Testis (tissue), 2 donors: ENCODE measurements at regions not wholly inside any gene's neighbourhood (a gene's known extent, or its start where the extent isn't known, plus 50 kb on each side); places are given as distances from the start of the nearest gene placed in this dataset.

ENCODE experiments used
- DNase-seq: peaks from one replicate; pipeline ENCODE4 v3.0.0-alpha.2; 2019
- H3K27ac ChIP-seq, 2 donors: fragments of 200-600 bp; sonication (generic); one replicate each; pipeline ENCODE4 v1.5.1; 2019
- H3K27me3 ChIP-seq: fragments of 200-600 bp; sonication (generic); one replicate; pipeline ENCODE4 v1.5.1; 2019
- H3K36me3 ChIP-seq: fragments of 200-600 bp; sonication (generic); one replicate; pipeline ENCODE4 v1.5.1; 2017; ENCODE audit warnings: low read depth; ENCODE audit errors: missing control alignments
- H3K4me1 ChIP-seq: fragments of 200-600 bp; sonication (generic); one replicate; pipeline ENCODE4 v1.5.1; 2019
- H3K4me3 ChIP-seq, 2 donors: fragments of 200-600 bp; sonication (generic); one replicate each; pipeline ENCODE4 v1.5.1; 2017 to 2019
- H3K9me3 ChIP-seq: fragments of 200-600 bp; sonication (generic); one replicate; pipeline ENCODE4 v1.5.1; 2017
- CTCF ChIP-seq, 3 experiments: fragments of 450-650 bp in 2 of 3; fragments of 200-600 bp in 1 of 3; sonication (generic) in 1 of 3; IDR thresholded peaks; one replicate each; pipeline ENCODE4 v1.5.1; 2016 to 2019; ENCODE audit warnings: antibody characterized with exemption in 3 of 3, mild to moderate bottlenecking in 2 of 3, moderate library complexity in 1 of 3
- POLR2A ChIP-seq: fragments of 450-650 bp; IDR thresholded peaks from one replicate; pipeline ENCODE4 v1.6.1; 2017; ENCODE audit warnings: antibody characterized with exemption, mild to moderate bottlenecking, moderate library complexity
- WGBS, 2 donors: methylation state at CpG; one replicate each; pipeline ENCODE4 v1.1.5; 2018; 5-methylcytosine and 5-hydroxymethylcytosine counted together
- intact Hi-C: fragments of 100-400 bp; cut with DNase I; formaldehyde crosslinking; loops from one replicate; pipeline ENCODE4 v1.15.1; 2023; ENCODE audit warnings: low total_unique reads

- peak; percentile 51 for DNase-seq
- no peaks in the 10 kb centered on the region for H3K9me3 ChIP-seq
- WGBS, 2 donors, result 56 to 68% methylated on average over 9 of the region's 9 CpGs
- no peak overlapping the region for H3K27ac ChIP-seq
- TF ChIP-seq CTCF (IDR thresholded peaks at IDR 0.05) (no peak), POLR2A (no peak)
- no peak overlapping the region for H3K4me3 ChIP-seq
- intact Hi-C loops, result no loop called here
- H3K27me3 ChIP-seq, result no peaks in the 10 kb centered on the region
- H3K36me3 ChIP-seq, result no peaks in the 10 kb centered on the region
- no peaks in the 10 kb centered on the region for H3K4me1 ChIP-seq
Measured at GRCh38 chr2:193583638-193584400, 1389.1 kb upstream of the TMEFF2 start.

GRCh38 chr2:193581807-193582206, 1387.1 kb upstream of the TMEFF2 start:
- no peaks in the 10 kb centered on the region for H3K27me3 ChIP-seq
- no peaks in the 10 kb centered on the region for H3K4me1 ChIP-seq
- no peak overlapping the region for H3K27ac ChIP-seq
- intact Hi-C loops, result no loop called here
- TF ChIP-seq CTCF (IDR thresholded peaks at IDR 0.05), result no peak
- TF ChIP-seq POLR2A, result no peak
- WGBS, 2 donors, result 98 to 100% methylated on average over 1 of the region's 1 CpG
- H3K4me3 ChIP-seq, result no peak overlapping the region
- H3K36me3 ChIP-seq, result no peaks in the 10 kb centered on the region
- no peak for DNase-seq
- no peaks in the 10 kb centered on the region for H3K9me3 ChIP-seq

GRCh38 chr2:193580176-193580950, 1385.6 kb upstream of the TMEFF2 start:
- WGBS, 2 donors, result 52 to 60% methylated on average over 21 of the region's 21 CpGs
- TF ChIP-seq POLR2A (no peak), CTCF (IDR thresholded peaks at IDR 0.05) (no peak)
- DNase-seq, result peak; percentile 54

GRCh38 chr2:193566886-193567285, 1372.2 kb upstream of the TMEFF2 start:
- intact Hi-C loops, result no loop called here
- no peaks in the 10 kb centered on the region for H3K4me1 ChIP-seq
- H3K27me3 ChIP-seq, result no peaks in the 10 kb centered on the region
- no peak overlapping the region for H3K4me3 ChIP-seq
- no peaks in the 10 kb centered on the region for H3K36me3 ChIP-seq
- H3K27ac ChIP-seq, result no peak overlapping the region
- DNase-seq, result no peak
- WGBS, 2 donors, result 82 to 83% methylated on average over 2 of the region's 2 CpGs
- TF ChIP-seq CTCF (IDR thresholded peaks at IDR 0.05) (no peak), POLR2A (no peak)
- no peaks in the 10 kb centered on the region for H3K9me3 ChIP-seq

More at GRCh38 chr2:193580176-193580950, 1385.6 kb upstream of the TMEFF2 start:
- Histone ChIP-seq H3K27ac (no peak overlapping the region), H3K27me3 (no peaks in the 10 kb centered on the region), H3K4me1 (no peaks in the 10 kb centered on the region), H3K9me3 (no peaks in the 10 kb centered on the region), H3K36me3 (no peaks in the 10 kb centered on the region), H3K4me3 (peak overlapping the region in 1 of 2 donors; percentile 21)
- intact Hi-C loops, result no loop called here
